ENCODE measurements at regions not wholly inside any gene's neighbourhood (a gene's known extent, or its start where the extent isn't known, plus 50 kb on each side); places are given as distances from the start of the nearest gene placed in this dataset.

- TF ChIP-seq, protein P1, sequence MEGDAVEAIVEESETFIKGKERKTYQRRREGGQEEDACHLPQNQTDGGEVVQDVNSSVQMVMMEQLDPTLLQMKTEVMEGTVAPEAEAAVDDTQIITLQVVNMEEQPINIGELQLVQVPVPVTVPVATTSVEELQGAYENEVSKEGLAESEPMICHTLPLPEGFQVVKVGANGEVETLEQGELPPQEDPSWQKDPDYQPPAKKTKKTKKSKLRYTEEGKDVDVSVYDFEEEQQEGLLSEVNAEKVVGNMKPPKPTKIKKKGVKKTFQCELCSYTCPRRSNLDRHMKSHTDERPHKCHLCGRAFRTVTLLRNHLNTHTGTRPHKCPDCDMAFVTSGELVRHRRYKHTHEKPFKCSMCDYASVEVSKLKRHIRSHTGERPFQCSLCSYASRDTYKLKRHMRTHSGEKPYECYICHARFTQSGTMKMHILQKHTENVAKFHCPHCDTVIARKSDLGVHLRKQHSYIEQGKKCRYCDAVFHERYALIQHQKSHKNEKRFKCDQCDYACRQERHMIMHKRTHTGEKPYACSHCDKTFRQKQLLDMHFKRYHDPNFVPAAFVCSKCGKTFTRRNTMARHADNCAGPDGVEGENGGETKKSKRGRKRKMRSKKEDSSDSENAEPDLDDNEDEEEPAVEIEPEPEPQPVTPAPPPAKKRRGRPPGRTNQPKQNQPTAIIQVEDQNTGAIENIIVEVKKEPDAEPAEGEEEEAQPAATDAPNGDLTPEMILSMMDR (IDR thresholded peaks at IDR 0.05; ENCODE audit: low read length) = no peak
- no peak for TF ChIP-seq EZH2 (IDR thresholded peaks at IDR 0.05; ENCODE audit: borderline replicate concordance, low read length)
Observed at GRCh38 chr6:145155411-145155810, 579.9 kb downstream of the EPM2A start.

All from OCI-LY1 (cell line).